Calu3 (cell line): ENCODE measurements at regions not wholly inside any gene's neighbourhood (a gene's known extent, or its start where the extent isn't known, plus 50 kb on each side); places are given as distances from the start of the nearest gene placed in this dataset.
"Not testable (repeated sequence)": the region's sequence is repeated elsewhere in the genome, so short reads cannot be mapped to it uniquely, and the experiment has no call there.

Source experiments
- BruUV-seq: library from RNA; stranded (reverse); fragments of 400-500 nt; replicated peaks from 2 replicates; lab custom pipeline; 2021; lab: Mats Ljungman, UMichigan
- CTCF ChIA-PET: fragments of 300-600 bp; sonication (Branson Sonifier 250); formaldehyde crosslinking; loops from one replicate; lab custom pipeline; 2022; ENCODE audit warnings: antibody characterized with exemption; lab: Charles Lee
- DNase-seq: peaks from one replicate; pipeline ENCODE4 v3.0.0; 2022
- H3K27ac Mint-ChIP-seq: one replicate; pipeline ENCODE4 v1.8.0; 2022; ENCODE audit warnings: mixed read lengths; ENCODE audit not compliant: unreplicated experiment
- H3K27me3 Mint-ChIP-seq: one replicate; pipeline ENCODE4 v1.8.0; 2022; ENCODE audit warnings: mixed read lengths; ENCODE audit not compliant: unreplicated experiment
- H3K36me3 Mint-ChIP-seq: one replicate; pipeline ENCODE4 v1.8.0; 2022; ENCODE audit warnings: mild to moderate bottlenecking, moderate library complexity, mixed read lengths; ENCODE audit not compliant: insufficient read depth, unreplicated experiment
- H3K4me1 Mint-ChIP-seq: one replicate; pipeline ENCODE4 v1.8.0; 2022; ENCODE audit warnings: mild to moderate bottlenecking, low read depth, mixed read lengths; ENCODE audit not compliant: unreplicated experiment
- H3K4me3 Mint-ChIP-seq: one replicate; pipeline ENCODE4 v1.8.0; 2022; ENCODE audit warnings: mild to moderate bottlenecking, low read depth, moderate library complexity, mixed read lengths; ENCODE audit not compliant: unreplicated experiment
- H3K9me3 Mint-ChIP-seq: one replicate; pipeline ENCODE4 v1.8.0; 2022; ENCODE audit warnings: low read depth, mixed read lengths; ENCODE audit not compliant: unreplicated experiment
- CTCF ChIP-seq: fragments of 200-600 bp; IDR thresholded peaks from one replicate; pipeline ENCODE4 v1.8.0; 2022; ENCODE audit warnings: antibody characterized with exemption; ENCODE audit not compliant: unreplicated experiment
- intact Hi-C: fragments of 100-400 bp; cut with micrococcal nuclease; formaldehyde crosslinking; loops from one replicate; pipeline ENCODE4 v1.10.0; 2022; ENCODE audit not compliant: unreplicated experiment

DNA sequence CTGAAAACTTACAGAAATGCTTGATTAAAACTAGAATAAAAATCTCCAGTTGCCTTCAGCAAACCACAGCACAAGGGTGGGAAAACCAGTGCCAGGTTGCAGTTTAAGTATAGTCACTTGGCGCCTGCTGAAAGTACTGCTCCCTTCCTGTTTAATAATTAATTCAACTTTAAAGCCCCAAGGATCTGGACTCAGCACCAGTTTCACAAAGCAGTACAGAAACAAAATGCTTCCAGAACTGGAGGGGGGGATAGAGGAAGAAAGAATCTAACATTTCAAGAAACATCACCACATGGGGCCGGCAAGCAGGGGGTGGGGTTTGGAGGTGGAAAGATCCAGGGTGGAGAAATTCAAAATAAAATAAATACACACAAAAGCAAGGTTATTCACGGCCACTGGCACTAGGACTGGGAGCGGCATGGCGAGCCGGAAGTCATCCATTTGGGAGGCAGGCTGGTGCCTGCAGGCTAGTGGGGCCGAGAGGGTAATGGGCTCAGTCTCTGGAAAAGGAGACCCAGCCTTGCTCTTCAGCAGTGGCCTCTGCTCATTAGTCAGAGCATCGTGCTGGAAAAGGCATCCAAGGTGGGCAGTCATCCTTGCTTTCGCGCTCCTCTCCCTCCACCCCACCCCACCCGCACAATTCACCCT is 85.8 kb downstream of the POU3F3 start:
- TF ChIP-seq CTCF, result no peak
- DNase-seq, result no peak
- intact Hi-C loops, result loop anchor here (5.0 to 10.0 kb wide), 2 partner anchors 525 to 982 kb away; no protein-coding TSS in a partner anchor
- Mint-ChIP-seq H3K36me3 (no peaks in the 10 kb centered on the region), H3K27me3 (no peaks in the 10 kb centered on the region), H3K4me1 (no peaks in the 10 kb centered on the region), H3K4me3 (peak overlapping the region; percentile 41), H3K9me3 (no peaks in the 10 kb centered on the region), H3K27ac (no peak overlapping the region)
- CTCF ChIA-PET, result no interaction called here
- BruUV-seq, result no TSS peak

DNA sequence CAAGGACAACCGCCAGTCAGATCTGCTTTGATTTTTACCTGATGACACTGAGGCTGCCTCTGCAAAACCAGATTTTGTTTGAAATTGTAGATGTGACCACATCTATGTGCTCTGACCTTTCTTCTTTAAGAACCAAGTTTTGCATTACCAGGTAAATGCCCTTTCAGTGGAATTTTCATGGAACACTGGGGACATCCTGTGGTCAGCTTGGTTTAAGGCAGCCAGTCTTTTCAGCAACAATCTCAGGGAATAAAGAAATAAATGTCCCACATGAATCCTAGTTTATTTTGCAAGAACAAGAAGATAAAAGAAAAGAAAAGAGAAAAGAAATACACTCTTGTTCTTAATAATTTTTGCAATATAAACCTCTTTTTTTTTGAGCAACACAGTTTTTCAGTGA is 90.6 kb downstream of the POU3F3 start:
- no peaks in the 10 kb centered on the region for H3K9me3 Mint-ChIP-seq
- H3K36me3 Mint-ChIP-seq, result no peaks in the 10 kb centered on the region
- TF ChIP-seq CTCF, result peak; percentile 38
- peak; percentile 50 for DNase-seq
- peaks cover 10% of the 10 kb centered on the region for H3K4me1 Mint-ChIP-seq
- H3K27me3 Mint-ChIP-seq, result no peaks in the 10 kb centered on the region
- CTCF ChIA-PET, result no interaction called here
- H3K27ac Mint-ChIP-seq, result no peak overlapping the region
- intact Hi-C loops, result loop anchor here (1.0 to 10.0 kb wide), 3 partner anchors 530 to 1783 kb away; no protein-coding TSS in a partner anchor
- BruUV-seq, result no TSS peak
- no peak overlapping the region for H3K4me3 Mint-ChIP-seq

GRCh38 chr2:104945121-104945520 is 91.2 kb downstream of the POU3F3 start:
- intact Hi-C loops, result loop anchor here (10.0 kb wide), 1 partner anchor 530 kb away; no protein-coding TSS in a partner anchor
- no TSS peak for BruUV-seq
- TF ChIP-seq CTCF, result no peak
- Mint-ChIP-seq H3K27ac (no peak overlapping the region), H3K4me1 (peaks cover 10% of the 10 kb centered on the region), H3K36me3 (no peaks in the 10 kb centered on the region), H3K4me3 (no peak overlapping the region), H3K27me3 (peaks cover 5% of the 10 kb centered on the region), H3K9me3 (no peaks in the 10 kb centered on the region)
- no peak for DNase-seq
- CTCF ChIA-PET, result no interaction called here

DNA sequence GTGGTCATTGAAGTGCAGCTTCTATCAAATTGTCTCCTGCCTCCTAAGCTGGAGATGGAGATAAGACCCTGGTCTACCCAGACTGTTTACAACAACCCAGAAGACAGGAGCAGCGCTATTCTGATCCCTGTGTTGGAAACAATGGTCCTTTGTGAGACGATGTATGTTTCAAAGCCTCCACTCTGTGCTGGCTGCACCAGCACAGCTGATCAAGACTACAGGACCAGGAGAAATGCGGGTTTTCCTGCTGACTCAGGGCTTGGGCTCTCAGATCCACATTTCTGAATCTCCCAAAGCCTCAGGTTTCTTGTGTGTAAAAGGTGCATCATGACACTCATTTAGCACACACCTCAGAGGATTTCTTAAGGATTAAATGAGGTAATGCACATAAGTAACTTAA is 92.0 kb downstream of the POU3F3 start:
- peaks cover 10% of the 10 kb centered on the region for H3K4me1 Mint-ChIP-seq
- BruUV-seq, result no TSS peak
- CTCF ChIA-PET, result no interaction called here
- H3K27me3 Mint-ChIP-seq, result peaks cover 13% of the 10 kb centered on the region
- DNase-seq, result no peak
- H3K36me3 Mint-ChIP-seq, result no peaks in the 10 kb centered on the region
- intact Hi-C loops, result loop anchor here (10.0 kb wide), 1 partner anchor 531 kb away; no protein-coding TSS in a partner anchor
- H3K9me3 Mint-ChIP-seq, result no peaks in the 10 kb centered on the region
- no peak overlapping the region for H3K4me3 Mint-ChIP-seq
- TF ChIP-seq CTCF, result no peak
- H3K27ac Mint-ChIP-seq, result no peak overlapping the region

- H3K36me3 Mint-ChIP-seq, H3K4me3 Mint-ChIP-seq, H3K9me3 Mint-ChIP-seq, H3K27ac Mint-ChIP-seq, DNase-seq, BruUV-seq: not testable (repeated sequence)
- Mint-ChIP-seq H3K4me1 (peaks cover 10% of the 10 kb centered on the region), H3K27me3 (peaks cover 25% of the 10 kb centered on the region)
- CTCF ChIA-PET, result interaction anchor here (0.6 kb wide), 1 partner anchor 75 kb away, joined by 5 read pairs; no protein-coding TSS in a partner anchor
- intact Hi-C loops, result loop anchor here (10.0 kb wide), 1 partner anchor 533 kb away; no protein-coding TSS in a partner anchor
These were observed 90.4 kb upstream of the MRPS9 start for GRCh38 chr2:104947456-104947855.
